GM10266 (cell line): ENCODE measurements at regions not wholly inside any gene's neighbourhood (a gene's known extent, or its start where the extent isn't known, plus 50 kb on each side); places are given as distances from the start of the nearest gene placed in this dataset.

ENCODE experiments used
- DNase-seq: peaks from one replicate; pipeline ENCODE4 v3.0.0; 2012; ENCODE audit errors: extremely low spot score
- TF ChIP-seq, protein P1 (sequence below): IDR thresholded peaks from 2 replicates; pipeline ENCODE4 v1.5.1; 2012; ENCODE audit warnings: mild to moderate bottlenecking, low read depth; ENCODE audit not compliant: control insufficient read depth, insufficient read depth; ENCODE audit errors: missing control alignments

DNA sequence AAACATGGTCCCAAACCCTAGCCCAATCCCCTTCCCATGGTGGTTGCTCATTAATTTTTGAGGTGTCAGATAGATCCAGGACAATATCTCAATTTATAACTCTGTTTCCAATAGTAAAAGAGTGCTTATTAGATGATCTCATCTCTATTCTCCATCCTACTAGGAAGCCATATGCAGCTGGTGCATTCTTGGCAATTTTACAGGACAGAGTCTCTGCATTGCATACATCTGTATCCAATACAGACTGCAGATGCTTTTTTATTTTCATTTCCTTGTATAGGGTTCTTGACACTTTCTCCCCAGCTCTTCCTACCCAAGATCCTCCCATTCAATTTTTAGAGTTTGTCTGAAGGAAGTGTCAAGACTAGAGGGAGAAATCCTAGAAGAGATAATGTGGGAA is 194.8 kb upstream of the DPH6 start:
- no peak for DNase-seq

DNA sequence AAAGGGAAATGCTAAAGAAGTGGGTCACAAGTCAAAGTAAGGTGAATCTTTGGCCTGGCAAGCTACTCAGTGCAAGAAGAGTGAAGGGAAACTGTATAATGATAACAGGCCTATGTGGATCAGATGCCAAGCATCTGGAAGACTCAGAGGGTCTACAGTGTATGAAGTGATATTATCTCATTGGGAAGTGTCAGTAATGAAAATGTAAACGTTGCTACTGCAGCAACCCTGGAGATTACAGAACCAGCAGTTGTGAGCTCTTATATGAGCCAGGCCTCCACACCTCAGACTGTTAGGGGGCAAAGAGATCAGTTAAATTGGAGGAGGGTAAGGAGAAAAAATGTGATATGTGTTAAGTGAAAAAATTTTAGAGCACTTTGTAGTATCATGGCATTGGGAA is 195.4 kb upstream of the DPH6 start:
- DNase-seq = no peak
- TF ChIP-seq, protein P1, sequence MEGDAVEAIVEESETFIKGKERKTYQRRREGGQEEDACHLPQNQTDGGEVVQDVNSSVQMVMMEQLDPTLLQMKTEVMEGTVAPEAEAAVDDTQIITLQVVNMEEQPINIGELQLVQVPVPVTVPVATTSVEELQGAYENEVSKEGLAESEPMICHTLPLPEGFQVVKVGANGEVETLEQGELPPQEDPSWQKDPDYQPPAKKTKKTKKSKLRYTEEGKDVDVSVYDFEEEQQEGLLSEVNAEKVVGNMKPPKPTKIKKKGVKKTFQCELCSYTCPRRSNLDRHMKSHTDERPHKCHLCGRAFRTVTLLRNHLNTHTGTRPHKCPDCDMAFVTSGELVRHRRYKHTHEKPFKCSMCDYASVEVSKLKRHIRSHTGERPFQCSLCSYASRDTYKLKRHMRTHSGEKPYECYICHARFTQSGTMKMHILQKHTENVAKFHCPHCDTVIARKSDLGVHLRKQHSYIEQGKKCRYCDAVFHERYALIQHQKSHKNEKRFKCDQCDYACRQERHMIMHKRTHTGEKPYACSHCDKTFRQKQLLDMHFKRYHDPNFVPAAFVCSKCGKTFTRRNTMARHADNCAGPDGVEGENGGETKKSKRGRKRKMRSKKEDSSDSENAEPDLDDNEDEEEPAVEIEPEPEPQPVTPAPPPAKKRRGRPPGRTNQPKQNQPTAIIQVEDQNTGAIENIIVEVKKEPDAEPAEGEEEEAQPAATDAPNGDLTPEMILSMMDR = no peak

More for the DNA sequence above, 194.8 kb upstream of the DPH6 start:
- TF ChIP-seq, protein P1 = no peak

DNA sequence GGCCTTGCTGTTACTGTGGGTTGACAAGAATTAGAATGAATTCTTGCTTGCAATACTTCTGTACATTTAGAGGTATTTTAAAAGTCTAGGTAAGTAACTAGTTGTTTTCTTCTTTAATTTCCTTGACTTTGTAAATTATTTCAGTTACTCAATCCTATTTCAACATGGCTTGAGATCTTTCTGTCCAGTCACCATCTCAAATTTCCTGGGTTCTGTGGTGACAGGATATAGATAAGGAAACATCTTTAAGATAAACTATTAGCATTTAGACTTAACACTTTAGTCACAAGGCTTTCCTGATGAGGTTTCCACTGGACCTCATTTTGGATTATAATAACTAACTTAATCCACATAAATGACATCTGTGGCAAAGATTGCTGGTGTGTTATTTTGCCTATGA is 195.9 kb upstream of the DPH6 start:
- TF ChIP-seq, protein P1 = no peak
- no peak for DNase-seq

DNA sequence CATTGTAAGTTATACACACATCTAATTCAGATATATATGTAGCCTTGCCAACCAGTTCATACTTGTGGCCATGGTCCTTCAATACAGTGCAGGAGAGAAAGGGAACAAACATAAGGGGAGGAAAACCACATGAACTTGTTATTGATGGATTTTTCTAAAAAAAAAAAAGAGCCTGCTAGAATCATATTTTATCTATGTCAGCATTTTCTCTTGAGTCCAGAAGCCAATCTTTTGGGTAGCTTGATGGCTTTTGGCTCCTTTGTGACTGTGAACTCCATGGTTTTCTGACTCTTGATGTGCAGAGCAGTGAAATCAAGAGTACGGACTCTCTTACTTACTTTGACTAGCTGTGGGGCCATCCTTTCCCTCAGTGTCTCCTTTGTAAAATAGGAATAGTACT is 197.4 kb upstream of the DPH6 start:
- DNase-seq = no peak
- TF ChIP-seq, protein P1 = no peak

DNA sequence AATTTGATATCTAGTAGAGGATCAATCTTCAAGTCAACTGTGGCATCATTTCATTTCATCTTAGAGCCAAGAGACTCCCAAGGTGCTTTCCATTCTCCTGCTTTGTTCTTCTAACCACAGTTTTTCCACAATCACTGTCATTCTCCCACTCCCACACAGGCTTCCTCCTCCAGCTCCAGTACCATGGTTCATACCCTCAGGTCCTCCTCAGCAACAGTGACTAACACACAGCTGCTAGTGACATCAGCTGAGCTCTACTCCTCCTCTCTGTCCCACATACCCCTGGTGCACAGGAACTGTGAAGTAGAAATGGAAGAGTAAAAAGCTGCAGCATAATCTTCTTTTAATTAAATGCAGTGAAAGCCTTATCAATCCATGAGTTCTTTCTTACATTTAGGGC is 200.2 kb upstream of the DPH6 start:
- no peak for DNase-seq
- TF ChIP-seq, protein P1 = no peak

DNA sequence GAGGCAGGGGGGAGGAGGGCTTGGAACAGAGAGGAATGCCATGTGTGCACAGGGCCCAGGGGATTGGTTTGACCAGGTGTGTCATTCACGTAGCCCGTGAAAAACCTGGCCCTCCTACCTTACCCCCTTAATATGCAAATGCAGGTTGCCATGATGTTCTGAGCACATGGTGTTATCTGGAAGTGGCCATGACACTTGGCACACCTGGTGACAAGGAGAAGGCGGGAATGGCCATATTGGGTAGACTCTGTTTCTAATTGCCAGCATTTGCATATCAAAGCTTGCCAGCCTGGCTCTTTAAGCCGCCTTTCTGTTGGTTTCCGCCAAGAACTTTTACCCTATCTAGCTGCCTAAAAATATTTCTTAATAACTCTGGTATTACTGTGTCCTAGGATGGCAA is 202.1 kb upstream of the DPH6 start:
- DNase-seq = no peak
- TF ChIP-seq, protein P1 = no peak

DNA sequence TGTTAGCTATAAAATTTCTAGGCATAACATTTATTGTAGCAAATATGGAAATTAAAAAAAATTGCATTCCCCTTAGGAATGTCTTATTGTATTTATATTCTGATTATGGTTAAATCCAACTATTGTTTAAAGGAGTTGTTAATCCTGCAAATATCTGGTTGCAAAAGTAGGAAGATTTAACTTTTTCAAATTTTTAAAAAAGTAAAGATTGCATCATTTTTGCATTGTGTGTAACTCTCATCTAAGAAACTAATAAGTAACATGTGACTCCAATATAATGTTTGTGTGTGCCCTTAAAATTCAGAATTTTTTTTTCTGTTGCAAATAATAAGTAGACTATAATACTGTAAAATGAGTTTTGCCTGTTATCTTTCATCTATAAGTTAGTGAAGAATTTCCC is 204.1 kb upstream of the DPH6 start:
- DNase-seq = no peak
- TF ChIP-seq, protein P1 = no peak
